OCI-LY3 (cell line): ENCODE measurements at regions not wholly inside any gene's neighbourhood (a gene's known extent, or its start where the extent isn't known, plus 50 kb on each side); places are given as distances from the start of the nearest gene placed in this dataset.

Source experiments
- H2AFZ ChIP-seq: fragments of 200-600, 300-600 bp; shearing (Covaris generic); 2 replicates; pipeline ENCODE4 v1.6.0; 2014; ENCODE audit warnings: antibody characterized with exemption, low read depth, low read length
- H3K27ac ChIP-seq: fragments of 200-600, 300-600 bp; sonication (generic); 2 replicates; pipeline ENCODE4 v1.5.1; 2014; ENCODE audit warnings: mild to moderate bottlenecking, low read length, moderate library complexity, mixed read lengths
- H3K27me3 ChIP-seq: fragments of 200-600, 300-600 bp; sonication (generic); 2 replicates; pipeline ENCODE4 v1.6.1; 2014; ENCODE audit warnings: low read depth, low read length, mixed read lengths
- H3K36me3 ChIP-seq: fragments of 200-600, 300-600 bp; sonication (generic); replicated peaks from 2 replicates; pipeline ENCODE3; 2014; ENCODE audit warnings: low read depth, low read length, mixed read lengths
- H3K4me1 ChIP-seq: fragments of 300-600, 200-600 bp; sonication (generic); 2 replicates; pipeline ENCODE4 v1.6.1; 2014; ENCODE audit warnings: low read length, mixed read lengths
- H3K4me2 ChIP-seq: fragments of 200-600, 300-600 bp; sonication (generic); 2 replicates; pipeline ENCODE4 v1.6.1; 2014; ENCODE audit warnings: low read length, mixed read lengths
- H3K4me3 ChIP-seq: fragments of 300-600, 200-600 bp; sonication (generic); 2 replicates; pipeline ENCODE4 v1.5.1; 2014; ENCODE audit warnings: antibody characterized with exemption, mild to moderate bottlenecking, low read length, moderate library complexity
- H3K79me2 ChIP-seq: fragments of 300-600, 200-600 bp; shearing (Covaris generic); 2 replicates; pipeline ENCODE4 v1.6.1; 2014; ENCODE audit warnings: mild to moderate bottlenecking, low read length, mixed read lengths
- H3K9ac ChIP-seq: fragments of 300-600, 200-600 bp; shearing (Covaris generic); 2 replicates; pipeline ENCODE4 v1.6.0; 2014; ENCODE audit warnings: mild to moderate bottlenecking, low read length, moderate library complexity
- H3K9me3 ChIP-seq: fragments of 200-600, 300-600 bp; shearing (Covaris generic); 2 replicates; pipeline ENCODE4 v1.6.1; 2014; ENCODE audit warnings: low read length, mixed read lengths; ENCODE audit not compliant: insufficient read depth
- H4K20me1 ChIP-seq: fragments of 200-600, 300-600 bp; sonication (generic); 2 replicates; pipeline ENCODE4 v1.6.1; 2016; ENCODE audit warnings: low read length, mixed read lengths; ENCODE audit not compliant: insufficient read depth
- EZH2phosphoT487 ChIP-seq: fragments of 200-600 bp; shearing (Covaris generic); IDR thresholded peaks from 2 replicates; pipeline ENCODE4 v1.6.1; 2018; ENCODE audit warnings: antibody characterized with exemption, mixed run types, low read depth
- TF ChIP-seq, protein P1 (sequence below): fragments of 200-600, 300-600 bp; sonication (generic); IDR thresholded peaks from 2 replicates; pipeline ENCODE4 v1.5.1; 2014; ENCODE audit warnings: antibody characterized with exemption, low read length, low read depth

DNA sequence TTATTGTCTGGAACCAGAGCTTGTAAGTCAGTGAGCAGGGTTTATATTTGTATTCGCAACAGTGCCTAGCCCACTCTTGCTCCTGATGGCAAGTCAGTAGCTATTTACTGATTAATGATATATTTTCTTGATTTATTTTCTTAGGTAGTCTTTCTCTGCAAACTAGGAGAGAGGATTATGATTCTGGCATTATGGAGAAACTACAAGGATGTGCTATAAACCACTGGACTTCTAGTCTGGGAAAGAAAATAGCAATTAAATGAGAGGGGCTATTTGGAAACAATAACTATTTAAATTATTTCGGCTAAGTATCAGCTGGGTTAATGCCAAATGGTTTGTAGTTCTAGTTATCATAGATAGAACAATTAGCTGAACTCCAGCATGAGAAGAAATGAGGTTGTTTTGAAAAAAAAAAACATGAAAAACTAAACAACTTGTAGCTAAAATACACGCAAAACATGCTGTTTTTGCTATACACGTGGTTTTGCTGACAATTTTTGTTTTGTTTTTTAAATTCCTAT, 304.9 kb upstream of the TCF21 start:
- H3K4me3 ChIP-seq, result no peak overlapping the region
- H3K4me1 ChIP-seq, result no peaks in the 10 kb centered on the region
- H3K27ac ChIP-seq, result no peak overlapping the region
- no peak for TF ChIP-seq EZH2phosphoT487
- TF ChIP-seq, protein P1, sequence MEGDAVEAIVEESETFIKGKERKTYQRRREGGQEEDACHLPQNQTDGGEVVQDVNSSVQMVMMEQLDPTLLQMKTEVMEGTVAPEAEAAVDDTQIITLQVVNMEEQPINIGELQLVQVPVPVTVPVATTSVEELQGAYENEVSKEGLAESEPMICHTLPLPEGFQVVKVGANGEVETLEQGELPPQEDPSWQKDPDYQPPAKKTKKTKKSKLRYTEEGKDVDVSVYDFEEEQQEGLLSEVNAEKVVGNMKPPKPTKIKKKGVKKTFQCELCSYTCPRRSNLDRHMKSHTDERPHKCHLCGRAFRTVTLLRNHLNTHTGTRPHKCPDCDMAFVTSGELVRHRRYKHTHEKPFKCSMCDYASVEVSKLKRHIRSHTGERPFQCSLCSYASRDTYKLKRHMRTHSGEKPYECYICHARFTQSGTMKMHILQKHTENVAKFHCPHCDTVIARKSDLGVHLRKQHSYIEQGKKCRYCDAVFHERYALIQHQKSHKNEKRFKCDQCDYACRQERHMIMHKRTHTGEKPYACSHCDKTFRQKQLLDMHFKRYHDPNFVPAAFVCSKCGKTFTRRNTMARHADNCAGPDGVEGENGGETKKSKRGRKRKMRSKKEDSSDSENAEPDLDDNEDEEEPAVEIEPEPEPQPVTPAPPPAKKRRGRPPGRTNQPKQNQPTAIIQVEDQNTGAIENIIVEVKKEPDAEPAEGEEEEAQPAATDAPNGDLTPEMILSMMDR, result no peak
- no peaks in the 10 kb centered on the region for H3K79me2 ChIP-seq
- H3K9ac ChIP-seq, result no peak overlapping the region
- no peak overlapping the region for H2AFZ ChIP-seq
- no peaks in the 10 kb centered on the region for H4K20me1 ChIP-seq
- H3K9me3 ChIP-seq, result no peaks in the 10 kb centered on the region
- no peaks in the 10 kb centered on the region for H3K27me3 ChIP-seq
- H3K36me3 ChIP-seq, result no peaks in the 10 kb centered on the region
- no peak overlapping the region for H3K4me2 ChIP-seq

DNA sequence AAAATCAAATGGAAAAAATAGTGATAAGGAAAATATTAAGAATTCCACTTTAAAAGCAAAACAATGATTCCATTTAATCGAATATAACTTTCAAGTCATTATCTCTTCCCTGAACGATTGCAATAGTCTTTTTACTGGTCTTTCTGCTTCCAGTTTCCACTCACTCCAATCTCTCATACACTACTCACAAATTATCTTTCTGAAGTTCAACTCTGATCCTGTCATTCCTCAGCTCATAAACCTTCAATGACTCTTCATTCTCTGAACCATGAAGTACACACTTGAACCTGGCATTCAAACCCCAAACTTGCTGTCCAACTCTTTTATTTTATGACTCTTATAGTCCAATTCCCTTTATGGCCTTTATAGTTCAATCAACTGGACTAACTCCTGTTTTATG, 304.1 kb upstream of the TCF21 start:
- no peaks in the 10 kb centered on the region for H3K27me3 ChIP-seq
- no peaks in the 10 kb centered on the region for H3K79me2 ChIP-seq
- H4K20me1 ChIP-seq, result no peaks in the 10 kb centered on the region
- no peaks in the 10 kb centered on the region for H3K4me1 ChIP-seq
- no peak overlapping the region for H3K4me2 ChIP-seq
- TF ChIP-seq, protein P1, result no peak
- no peak for TF ChIP-seq EZH2phosphoT487
- no peaks in the 10 kb centered on the region for H3K9me3 ChIP-seq
- no peak overlapping the region for H3K4me3 ChIP-seq
- H2AFZ ChIP-seq, result no peak overlapping the region
- no peak overlapping the region for H3K27ac ChIP-seq
- H3K9ac ChIP-seq, result no peak overlapping the region
- H3K36me3 ChIP-seq, result no peaks in the 10 kb centered on the region

DNA sequence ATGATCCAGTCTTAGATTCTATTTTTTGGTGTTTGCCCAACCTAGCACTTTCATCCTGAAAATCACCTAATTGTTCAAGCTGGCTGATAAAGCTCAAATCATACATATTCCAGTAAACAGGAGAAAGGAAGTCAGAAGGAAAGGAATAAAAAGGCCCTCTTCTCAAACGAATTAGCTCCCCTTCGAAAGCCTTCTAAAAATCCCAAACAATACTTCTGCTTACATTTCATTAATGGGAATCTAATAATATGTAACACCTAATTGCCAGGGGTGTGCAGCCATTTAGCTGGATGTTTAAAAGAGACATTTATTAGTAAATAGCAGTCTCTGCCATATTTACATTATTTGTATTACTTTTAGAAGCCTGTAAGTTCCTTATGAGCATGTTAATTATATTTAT, 302.9 kb upstream of the TCF21 start:
- H3K9ac ChIP-seq, result no peak overlapping the region
- no peak overlapping the region for H3K4me3 ChIP-seq
- no peaks in the 10 kb centered on the region for H3K9me3 ChIP-seq
- H3K27ac ChIP-seq, result no peak overlapping the region
- H2AFZ ChIP-seq, result no peak overlapping the region
- no peaks in the 10 kb centered on the region for H3K36me3 ChIP-seq
- no peak for TF ChIP-seq EZH2phosphoT487
- TF ChIP-seq, protein P1, result no peak
- no peaks in the 10 kb centered on the region for H3K79me2 ChIP-seq
- no peak overlapping the region for H3K4me2 ChIP-seq
- H3K4me1 ChIP-seq, result no peaks in the 10 kb centered on the region
- no peaks in the 10 kb centered on the region for H3K27me3 ChIP-seq
- H4K20me1 ChIP-seq, result no peaks in the 10 kb centered on the region

DNA sequence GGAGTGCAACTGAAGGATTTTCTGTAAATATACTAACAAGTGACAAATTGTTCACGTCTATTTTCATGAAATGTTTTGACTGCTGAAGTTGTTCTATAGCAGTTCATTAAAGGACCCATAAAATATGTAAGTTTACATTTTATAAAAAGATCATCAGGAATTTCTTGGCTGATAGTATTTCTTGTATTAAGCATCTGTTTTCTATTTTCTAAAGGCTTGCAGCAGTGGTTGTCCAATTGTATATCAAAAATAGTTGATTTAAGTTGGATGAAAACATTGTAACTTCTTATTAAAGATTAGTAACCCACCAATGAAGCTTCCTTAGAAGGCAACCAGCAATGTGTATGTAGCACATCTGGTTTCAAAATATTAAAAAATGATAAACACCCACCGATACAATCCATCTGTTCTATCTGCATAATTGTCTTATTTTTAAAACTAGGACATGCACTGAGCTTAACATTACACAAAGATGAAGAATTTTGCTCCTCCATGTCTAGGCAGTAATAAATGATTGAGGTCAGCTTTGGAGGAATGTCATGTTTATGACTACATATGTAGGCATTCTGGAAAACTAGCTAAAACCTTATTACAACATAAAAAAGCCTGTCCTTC, 301.3 kb upstream of the TCF21 start:
- Histone ChIP-seq H3K36me3 (no peaks in the 10 kb centered on the region), H3K4me3 (no peak overlapping the region), H3K9me3 (no peaks in the 10 kb centered on the region), H3K4me1 (no peaks in the 10 kb centered on the region), H3K27me3 (no peaks in the 10 kb centered on the region), H2AFZ (no peak overlapping the region), H3K27ac (no peak overlapping the region), H3K9ac (no peak overlapping the region), H4K20me1 (no peaks in the 10 kb centered on the region), H3K79me2 (no peaks in the 10 kb centered on the region), H3K4me2 (no peak overlapping the region)
- no peak for TF ChIP-seq EZH2phosphoT487
- TF ChIP-seq, protein P1, result no peak
